Neural cell (in vitro differentiated cells): ENCODE measurements at regions not wholly inside any gene's neighbourhood (a gene's known extent, or its start where the extent isn't known, plus 50 kb on each side); places are given as distances from the start of the nearest gene placed in this dataset.

Experiments
- H2AFZ ChIP-seq: fragments of 200-600, 300-800 bp; sonication (generic), shearing (Covaris generic); 2 replicates; pipeline ENCODE4 v1.6.0; 2014; ENCODE audit warnings: low read depth, mild to moderate bottlenecking, antibody characterized with exemption, low read length, moderate library complexity
- H3F3A ChIP-seq: fragments of 200-600 bp; shearing (Covaris generic); 2 replicates; pipeline ENCODE4 v1.6.1; 2016; ENCODE audit warnings: mild to moderate bottlenecking, moderate library complexity, mixed read lengths, antibody characterized with exemption, low read length; ENCODE audit not compliant: insufficient read depth, poor library complexity, severe bottlenecking
- H3K27ac ChIP-seq: fragments of 200-600, 300-800 bp; sonication (generic), shearing (Covaris generic); 2 replicates; pipeline ENCODE4 v1.5.1; 2014; ENCODE audit warnings: mild to moderate bottlenecking, low read length, moderate library complexity
- H3K27me3 ChIP-seq: fragments of 300-800, 200-600 bp; sonication (generic), shearing (Covaris generic); 2 replicates; pipeline ENCODE4 v1.6.0; 2014; ENCODE audit warnings: mild to moderate bottlenecking, low read depth, low read length, moderate library complexity; ENCODE audit not compliant: insufficient read depth
- H3K36me3 ChIP-seq: fragments of 300-800, 200-600 bp; sonication (generic), shearing (Covaris generic); 2 replicates; pipeline ENCODE4 v1.5.1; 2014; ENCODE audit warnings: mild to moderate bottlenecking, antibody characterized with exemption, low read length, moderate library complexity; ENCODE audit not compliant: insufficient read depth
- H3K4me2 ChIP-seq: fragments of 300-800, 200-600 bp; sonication (generic), shearing (Covaris generic); 2 replicates; pipeline ENCODE4 v1.6.0; 2014; ENCODE audit warnings: mild to moderate bottlenecking, low read length
- H3K4me3 ChIP-seq: fragments of 300-800, 200-600 bp; sonication (generic), shearing (Covaris generic); 2 replicates; pipeline ENCODE4 v1.5.1; 2014; ENCODE audit warnings: mild to moderate bottlenecking, low read length, moderate library complexity
- H3K79me2 ChIP-seq: fragments of 200-600 bp; shearing (Covaris generic); replicated peaks from 2 replicates; pipeline ENCODE4 v1.6.0; 2014; ENCODE audit warnings: mild to moderate bottlenecking, low read length, moderate library complexity; ENCODE audit not compliant: insufficient read depth
- H3K9ac ChIP-seq: fragments of 300-800, 200-600 bp; sonication (generic), shearing (Covaris generic); 2 replicates; pipeline ENCODE4 v1.6.1; 2016; ENCODE audit warnings: mild to moderate bottlenecking, low read length, mixed read lengths
- H3K9me2 ChIP-seq: fragments of 200-600 bp; shearing (Covaris generic); 2 replicates; pipeline ENCODE4 v1.6.1; 2016; ENCODE audit warnings: mild to moderate bottlenecking, low read length, mixed read lengths; ENCODE audit not compliant: insufficient read depth
- H3K9me3 ChIP-seq: fragments of 200-600, 300-800 bp; sonication (generic), shearing (Covaris generic); 2 replicates; pipeline ENCODE4 v1.6.1; 2016; ENCODE audit warnings: mild to moderate bottlenecking, mixed run types, low read length, moderate library complexity, mixed read lengths
- H4K20me1 ChIP-seq: fragments of 200-600 bp; shearing (Covaris generic); 2 replicates; pipeline ENCODE4 v1.6.1; 2016; ENCODE audit warnings: mild to moderate bottlenecking, mixed run types; ENCODE audit not compliant: insufficient read depth
- CTCF ChIP-seq: fragments of 450-650 bp; IDR thresholded peaks from 2 replicates; pipeline ENCODE4 v1.5.1; 2014; ENCODE audit warnings: antibody characterized with exemption, mild to moderate bottlenecking, moderate library complexity; ENCODE audit not compliant: poor library complexity, severe bottlenecking
- EP300 ChIP-seq: fragments of 450-650 bp; conservative IDR thresholded peaks from 2 replicates; pipeline ENCODE4 v1.6.1; 2014; ENCODE audit warnings: antibody characterized with exemption, mild to moderate bottlenecking, moderate library complexity; ENCODE audit not compliant: poor library complexity, severe bottlenecking
- EZH2 ChIP-seq: fragments of 200-600, 300-800 bp; shearing (Covaris generic), sonication (generic); IDR thresholded peaks from 2 replicates; pipeline ENCODE4 v1.6.1; 2014; ENCODE audit warnings: antibody characterized with exemption, low read length, borderline replicate concordance, mild to moderate bottlenecking; ENCODE audit not compliant: insufficient read depth, poor library complexity, severe bottlenecking
- MXI1 ChIP-seq: fragments of 450-650 bp; conservative IDR thresholded peaks from 2 replicates; pipeline ENCODE4 v1.6.1; 2014; ENCODE audit warnings: antibody characterized with exemption, mild to moderate bottlenecking; ENCODE audit not compliant: poor library complexity, severe bottlenecking
- POLR2AphosphoS5 ChIP-seq: IDR thresholded peaks from 2 replicates; pipeline ENCODE4 v1.6.1; 2012
- RAD21 ChIP-seq: fragments of 450-650 bp; conservative IDR thresholded peaks from 2 replicates; pipeline ENCODE4 v1.6.1; 2014; ENCODE audit warnings: antibody characterized with exemption, mild to moderate bottlenecking, moderate library complexity
- REST ChIP-seq: IDR thresholded peaks from 2 replicates; pipeline ENCODE4 v1.6.1; 2012; ENCODE audit warnings: borderline replicate concordance
- SMC3 ChIP-seq: fragments of 450-650 bp; conservative IDR thresholded peaks from 2 replicates; pipeline ENCODE4 v1.6.1; 2014; ENCODE audit warnings: antibody characterized with exemption, mild to moderate bottlenecking, moderate library complexity; ENCODE audit not compliant: poor library complexity
- TAF1 ChIP-seq: IDR thresholded peaks from 2 replicates; pipeline ENCODE4 v1.6.1; 2012; ENCODE audit warnings: low read depth

GRCh38 chr18:38996056-38996455, 1430.5 kb upstream of the CELF4 start:
- no peaks in the 10 kb centered on the region for H3F3A ChIP-seq
- no peaks in the 10 kb centered on the region for H3K9me2 ChIP-seq
- H3K9me3 ChIP-seq: no peaks in the 10 kb centered on the region
- H3K4me2 ChIP-seq: no peak overlapping the region
- no peaks in the 10 kb centered on the region for H3K27me3 ChIP-seq
- no peak overlapping the region for H2AFZ ChIP-seq
- H4K20me1 ChIP-seq: no peaks in the 10 kb centered on the region
- TF ChIP-seq MXI1 (no peak), EZH2 (no peak), EP300 (no peak), SMC3 (no peak), CTCF (no peak), POLR2AphosphoS5 (no peak), RAD21 (no peak), REST (no peak), TAF1 (no peak)
- no peak overlapping the region for H3K9ac ChIP-seq
- no peak overlapping the region for H3K4me3 ChIP-seq
- H3K79me2 ChIP-seq: no peaks in the 10 kb centered on the region
- no peak overlapping the region for H3K27ac ChIP-seq
- no peaks in the 10 kb centered on the region for H3K36me3 ChIP-seq

- TF ChIP-seq TAF1 (no peak), EZH2 (no peak), RAD21 (no peak), POLR2AphosphoS5 (no peak), REST (no peak), CTCF (no peak), SMC3 (no peak), EP300 (no peak), MXI1 (no peak)
Observed at GRCh38 chr18:38993342-38993741, 1427.7 kb upstream of the CELF4 start.

More at GRCh38 chr18:38993342-38993741, 1427.7 kb upstream of the CELF4 start:
- H3K27me3 ChIP-seq: no peaks in the 10 kb centered on the region
- H3K9ac ChIP-seq: no peak overlapping the region
- no peaks in the 10 kb centered on the region for H3F3A ChIP-seq
- no peaks in the 10 kb centered on the region for H3K9me2 ChIP-seq
- H4K20me1 ChIP-seq: no peaks in the 10 kb centered on the region
- H2AFZ ChIP-seq: no peak overlapping the region
- H3K4me3 ChIP-seq: no peak overlapping the region
- H3K4me2 ChIP-seq: no peak overlapping the region
- H3K79me2 ChIP-seq: no peaks in the 10 kb centered on the region
- no peak overlapping the region for H3K27ac ChIP-seq
- no peaks in the 10 kb centered on the region for H3K9me3 ChIP-seq
- H3K36me3 ChIP-seq: no peaks in the 10 kb centered on the region
